AG04450 (cell line): ENCODE measurements at regions not wholly inside any gene's neighbourhood (a gene's known extent, or its start where the extent isn't known, plus 50 kb on each side); places are given as distances from the start of the nearest gene placed in this dataset.

Experiments used
- CTCF ChIA-PET: fragments of 300-600, 350-600 bp; formaldehyde crosslinking; extraction: SDS; loops from one replicate; lab custom pipeline; 2022; ENCODE audit warnings: antibody characterized with exemption, inconsistent platforms; lab: Charles Lee
- POLR2A ChIA-PET: fragments of 350-600 bp; formaldehyde crosslinking; extraction: SDS; loops from one replicate; lab custom pipeline; 2021; ENCODE audit warnings: antibody characterized with exemption, inconsistent platforms; lab: Yijun Ruan, JAX
- DNase-seq: peaks from one replicate; pipeline ENCODE4 v3.0.0-alpha.2; 2011; ENCODE audit warnings: low read depth, low spot score
- H3K27ac ChIP-seq: one replicate; pipeline ENCODE4 v1.5.1; 2012; ENCODE audit warnings: low read depth, low read length, control low read depth
- H3K27me3 ChIP-seq: one replicate; pipeline ENCODE4 v1.6.0; 2012; ENCODE audit warnings: low read length; ENCODE audit not compliant: control insufficient read depth, insufficient read depth
- H3K4me3 ChIP-seq: 2 replicates; pipeline ENCODE4 v1.5.1; 2011; ENCODE audit warnings: mild to moderate bottlenecking, low read depth, low read length, control low read depth
- H3K9me3 ChIP-seq: 2 replicates; pipeline ENCODE4 v1.5.1; 2012; ENCODE audit warnings: low read length; ENCODE audit not compliant: control insufficient read depth, insufficient read depth
- CTCF ChIP-seq: IDR thresholded peaks from 2 replicates; pipeline ENCODE4 v1.5.1; 2011; ENCODE audit warnings: low read depth, low read length, control low read depth, inconsistent platforms

- Histone ChIP-seq H3K4me3 (no peak overlapping the region), H3K27ac (no peak overlapping the region), H3K27me3 (no peaks in the 10 kb centered on the region), H3K9me3 (peaks cover 12% of the 10 kb centered on the region)
- CTCF ChIA-PET = no interaction called here
- POLR2A ChIA-PET = no interaction called here
- TF ChIP-seq CTCF = no peak
- no peak for DNase-seq
Measured at GRCh38 chr10:84683550-84683949, 355.2 kb downstream of the CCSER2 start.

- Histone ChIP-seq H3K27ac (no peak overlapping the region), H3K9me3 (peaks cover 12% of the 10 kb centered on the region), H3K27me3 (no peaks in the 10 kb centered on the region), H3K4me3 (no peak overlapping the region)
- POLR2A ChIA-PET = no interaction called here
- no peak for DNase-seq
- CTCF ChIA-PET = no interaction called here
- TF ChIP-seq CTCF = no peak
Measured at GRCh38 chr10:84683980-84684740, 355.8 kb downstream of the CCSER2 start.

GRCh38 chr10:84685047-84685660 lies 356.8 kb downstream of the CCSER2 start:
- no peak for DNase-seq
- peaks cover 8% of the 10 kb centered on the region for H3K9me3 ChIP-seq
- ChIA-PET POLR2A (no interaction called here), CTCF (no interaction called here)
- no peaks in the 10 kb centered on the region for H3K27me3 ChIP-seq
- no peak overlapping the region for H3K27ac ChIP-seq
- H3K4me3 ChIP-seq = no peak overlapping the region
- TF ChIP-seq CTCF = no peak

GRCh38 chr10:84693006-84693405 lies 364.6 kb downstream of the CCSER2 start:
- ChIA-PET CTCF (no interaction called here), POLR2A (no interaction called here)
- no peak overlapping the region for H3K27ac ChIP-seq
- TF ChIP-seq CTCF = no peak
- no peak overlapping the region for H3K4me3 ChIP-seq
- no peaks in the 10 kb centered on the region for H3K27me3 ChIP-seq
- no peak for DNase-seq
- peaks cover 8% of the 10 kb centered on the region for H3K9me3 ChIP-seq

- ChIA-PET CTCF (no interaction called here), POLR2A (no interaction called here)
- no peak for DNase-seq
- no peaks in the 10 kb centered on the region for H3K27me3 ChIP-seq
- no peak overlapping the region for H3K27ac ChIP-seq
- TF ChIP-seq CTCF = no peak
- H3K4me3 ChIP-seq = no peak overlapping the region
- H3K9me3 ChIP-seq = peaks cover 11% of the 10 kb centered on the region
Measured at GRCh38 chr10:84695902-84696301, 367.5 kb downstream of the CCSER2 start.
